ENCODE measurements at regions not wholly inside any gene's neighbourhood (a gene's known extent, or its start where the extent isn't known, plus 50 kb on each side); places are given as distances from the start of the nearest gene placed in this dataset.

DNA sequence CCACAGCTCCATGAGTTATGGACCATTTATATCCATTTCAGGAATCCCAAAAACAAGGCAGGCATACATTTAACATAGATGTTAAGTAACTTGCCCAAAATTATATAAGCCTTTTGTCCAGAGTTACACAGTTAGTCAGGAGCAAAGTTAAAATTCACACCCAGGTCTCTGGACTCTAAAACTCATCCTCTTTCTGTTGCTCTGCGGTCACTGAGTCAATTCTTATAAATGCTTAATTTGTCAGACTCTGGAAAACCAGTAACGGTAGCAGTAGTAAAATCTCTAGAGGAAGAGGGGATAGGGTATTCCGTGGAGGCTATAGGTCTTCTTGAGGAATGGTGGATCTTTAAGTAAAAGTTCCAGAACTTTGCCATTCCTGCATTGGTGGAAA is 223.6 kb upstream of the JUN start:
- DNase-seq, result no peak

DNA sequence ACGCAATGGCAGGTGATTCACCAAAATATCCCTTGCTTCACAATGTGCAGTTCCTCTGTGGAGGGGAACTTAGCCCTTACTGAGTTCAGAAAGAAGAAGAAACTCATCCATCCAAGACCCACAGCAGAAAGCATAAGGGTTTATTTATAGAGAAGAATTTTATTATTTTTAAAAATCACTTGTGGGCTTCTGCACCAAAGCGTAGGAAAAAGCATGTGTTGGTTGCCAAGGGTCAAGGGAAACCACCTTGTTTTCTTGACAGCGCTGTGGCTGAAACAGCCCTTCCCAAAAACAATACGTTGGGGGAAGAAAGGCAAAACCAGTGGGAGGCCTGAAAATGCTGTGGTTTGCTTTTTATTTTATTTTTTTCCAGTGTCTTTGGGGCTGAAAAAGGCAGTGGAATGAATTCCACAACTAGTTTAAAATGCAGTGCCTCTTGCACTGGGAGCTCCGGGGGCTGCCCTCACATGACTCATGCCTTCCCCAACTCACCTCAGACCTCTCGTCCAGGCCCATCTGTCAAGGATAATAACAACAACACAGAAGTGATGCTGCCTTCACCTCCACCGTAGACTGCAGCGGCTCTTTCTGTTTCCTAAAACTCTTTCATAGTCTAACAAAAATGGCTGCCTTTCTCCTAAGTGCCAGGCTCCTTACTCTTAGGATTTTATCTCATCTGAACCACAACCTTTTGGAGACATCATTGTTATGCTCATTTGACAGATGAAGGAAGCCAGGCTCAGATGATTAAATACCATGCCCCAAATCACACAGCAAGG is 224.2 kb upstream of the JUN start:
- DNase-seq, result no peak

DNA sequence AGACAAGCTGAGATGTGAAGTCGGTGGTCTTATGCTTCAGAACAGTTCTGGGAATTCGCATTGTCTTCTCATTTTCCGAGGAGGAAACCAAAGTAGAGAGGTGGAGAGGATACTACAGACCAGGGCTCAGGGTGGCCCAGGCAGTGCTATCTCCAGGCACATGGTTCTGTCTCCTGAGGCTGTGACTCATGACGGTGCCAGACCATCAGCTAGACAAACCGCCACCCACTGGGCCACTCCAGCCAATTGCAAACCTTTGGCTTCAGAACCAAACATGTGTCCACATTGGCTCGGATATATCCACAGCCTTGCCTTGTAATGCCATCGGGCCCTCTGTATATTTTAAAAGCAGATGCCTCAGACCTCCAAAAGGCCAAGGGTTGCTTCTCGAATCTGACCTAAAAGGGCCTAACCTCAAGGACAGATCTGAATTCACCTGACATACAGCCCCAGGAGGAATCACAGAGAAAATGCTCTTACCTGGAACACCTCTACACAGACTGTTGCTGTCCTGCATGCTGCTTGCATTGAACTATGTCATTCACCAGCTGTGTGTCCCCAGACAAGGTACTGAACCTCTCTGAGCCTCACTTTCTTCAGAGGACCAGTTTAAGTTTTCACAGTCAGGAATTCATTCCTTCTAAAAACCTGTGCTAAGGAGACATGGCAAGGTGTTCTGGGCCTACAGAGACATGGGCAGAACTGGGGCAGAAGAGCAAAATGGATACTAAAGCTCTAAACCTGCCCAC is 224.9 kb upstream of the JUN start:
- DNase-seq, result no peak

DNA sequence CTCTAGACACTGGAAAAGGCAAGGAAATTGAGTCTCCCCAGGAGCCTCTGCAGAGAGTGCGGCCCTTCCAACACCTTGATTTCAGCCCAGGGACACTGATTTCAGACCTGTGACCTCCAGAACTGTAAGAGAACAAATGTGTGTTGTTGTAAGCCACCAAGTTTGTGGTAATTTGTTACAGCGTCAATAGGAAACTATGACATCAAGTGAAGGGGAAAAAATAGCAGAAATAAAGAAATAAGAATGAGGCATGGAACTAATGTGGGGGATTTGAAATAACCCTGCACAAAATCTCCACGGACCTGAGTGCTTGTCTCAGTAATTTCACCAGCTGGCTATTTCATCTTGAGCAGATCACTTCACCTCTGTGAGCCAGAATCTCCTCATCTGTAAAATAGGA is 227.8 kb upstream of the JUN start:
- no peak for DNase-seq

GRCh38 chr1:59012378-59012777 is 228.5 kb upstream of the JUN start:
- no peak for DNase-seq

GRCh38 chr1:59013276-59013927 is 229.6 kb upstream of the JUN start:
- DNase-seq, result no peak

- no peak for DNase-seq
Measured at GRCh38 chr1:59013928-59014279, 230.1 kb upstream of the JUN start.

GRCh38 chr1:59014827-59015226 is 231.0 kb upstream of the JUN start:
- DNase-seq, result no peak

DNA sequence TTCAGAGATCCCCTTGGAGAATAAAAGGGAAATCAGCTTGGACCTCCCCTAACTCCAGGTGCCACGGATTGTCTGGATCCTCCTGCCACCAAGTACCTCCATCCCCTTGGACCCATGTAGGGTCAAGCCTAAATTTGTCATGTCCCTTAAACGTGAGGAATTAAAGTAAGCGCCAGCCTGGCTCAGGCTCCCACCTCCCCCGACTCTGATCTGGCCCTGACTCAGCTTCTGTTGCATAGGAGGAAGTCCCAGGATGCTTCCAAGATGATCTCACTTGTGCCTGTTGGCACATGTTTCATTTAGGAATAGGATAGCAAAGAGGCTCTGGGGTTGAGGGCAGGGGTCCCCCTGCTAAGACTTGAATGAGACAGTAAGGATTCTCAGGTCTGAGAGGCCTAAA is 231.9 kb upstream of the JUN start:
- no peak for DNase-seq

DNA sequence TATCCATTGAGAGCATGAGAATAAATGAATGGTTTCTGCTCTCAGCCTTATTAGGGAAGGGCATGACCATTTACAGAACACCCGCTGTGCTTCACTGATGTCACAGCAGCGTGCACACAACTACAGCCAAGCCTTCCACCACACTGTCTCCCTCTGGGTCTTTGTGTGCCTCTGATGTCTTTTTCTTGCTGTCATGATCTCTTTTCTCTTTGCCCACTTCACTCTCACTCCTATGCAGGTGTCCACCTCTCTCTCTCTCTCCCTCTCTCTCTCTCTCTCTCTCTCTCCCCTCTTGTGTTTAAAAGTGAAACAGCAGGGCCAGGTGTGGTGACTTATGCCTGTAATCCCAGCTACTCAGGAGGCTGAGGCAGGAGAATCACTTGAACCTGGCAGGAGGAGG is 232.5 kb upstream of the JUN start:
- DNase-seq, result no peak

GRCh38 chr1:59017501-59018231 is 233.8 kb upstream of the JUN start:
- DNase-seq, result no peak

DNA sequence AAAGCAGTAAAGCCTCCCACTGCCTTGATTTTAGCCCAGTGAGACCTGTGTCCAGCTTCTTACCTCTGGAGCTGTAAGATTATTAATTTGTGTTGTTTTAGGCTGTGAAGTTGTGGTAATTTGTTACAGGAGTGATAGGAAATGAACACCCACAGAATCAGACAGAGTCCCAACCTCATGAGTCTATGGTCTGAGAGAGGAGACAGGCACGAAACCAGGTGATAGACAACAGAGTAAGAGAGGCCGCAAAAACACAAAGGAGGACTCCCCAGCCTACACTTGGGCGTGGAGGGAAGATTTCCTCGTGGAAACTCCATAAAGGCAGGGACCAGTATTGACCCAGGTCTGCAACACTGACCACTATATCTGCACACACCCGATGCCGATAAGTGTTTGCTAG is 234.6 kb upstream of the JUN start:
- DNase-seq, result no peak

DNA sequence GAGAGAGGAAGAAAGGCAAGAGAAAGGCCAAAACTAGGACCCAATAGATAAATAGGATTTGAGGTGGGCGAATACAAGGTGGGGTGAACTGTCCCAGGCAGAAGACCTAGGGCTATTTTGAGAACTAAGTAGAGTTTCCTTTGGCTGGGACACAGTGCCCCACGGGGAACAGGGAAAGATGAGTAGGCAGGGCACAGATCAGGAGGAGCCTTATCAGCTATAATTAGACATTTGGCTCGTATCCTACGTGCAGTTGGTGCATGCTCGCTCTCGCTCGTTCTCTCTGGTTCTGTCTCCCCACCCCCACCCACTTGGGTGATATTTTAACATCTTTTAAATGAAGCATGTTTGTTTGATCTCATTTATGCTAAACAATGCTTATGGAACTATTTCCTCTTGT is 235.0 kb upstream of the JUN start:
- DNase-seq, result no peak

DNA sequence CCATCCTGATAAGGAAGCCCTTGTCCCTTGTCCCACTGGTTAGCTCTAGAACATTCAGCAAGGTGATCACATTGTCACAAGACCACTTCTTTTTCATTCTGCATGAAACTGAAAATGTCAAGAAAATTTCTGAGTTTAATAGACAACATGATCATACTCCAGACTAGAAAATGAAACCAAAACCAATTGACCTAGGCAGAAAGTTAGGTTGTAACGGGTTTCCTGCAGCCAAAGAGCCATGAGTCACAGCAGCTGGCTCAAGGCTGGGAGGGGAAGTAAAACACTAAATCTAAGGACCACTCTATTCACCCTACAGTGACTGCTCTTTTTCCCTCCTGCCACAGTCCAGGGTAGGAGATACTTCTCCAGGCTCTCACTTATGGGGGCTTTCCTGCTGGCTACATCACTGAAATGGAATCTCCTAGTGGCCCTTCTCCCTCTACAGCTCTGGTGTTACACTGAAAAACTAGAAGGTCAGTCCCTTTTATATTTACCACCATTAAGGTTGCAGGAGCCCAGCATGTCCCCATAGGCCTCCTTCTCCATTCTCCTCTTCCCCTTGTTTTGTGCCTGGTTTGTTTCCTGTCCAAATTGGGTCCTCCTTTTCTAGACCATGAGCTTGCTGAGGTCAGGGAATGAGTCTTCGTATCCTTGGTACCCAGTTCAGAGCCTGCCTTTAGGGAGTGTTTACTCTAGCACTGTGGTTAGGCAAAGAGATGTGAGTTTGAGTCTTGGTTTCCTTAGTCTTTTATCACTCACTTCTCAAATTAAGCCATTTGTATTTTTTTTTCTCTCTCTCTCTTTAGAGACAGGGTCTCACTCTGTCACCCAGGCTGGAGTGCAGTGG is 236.5 kb upstream of the JUN start:
- DNase-seq, result no peak

DNA sequence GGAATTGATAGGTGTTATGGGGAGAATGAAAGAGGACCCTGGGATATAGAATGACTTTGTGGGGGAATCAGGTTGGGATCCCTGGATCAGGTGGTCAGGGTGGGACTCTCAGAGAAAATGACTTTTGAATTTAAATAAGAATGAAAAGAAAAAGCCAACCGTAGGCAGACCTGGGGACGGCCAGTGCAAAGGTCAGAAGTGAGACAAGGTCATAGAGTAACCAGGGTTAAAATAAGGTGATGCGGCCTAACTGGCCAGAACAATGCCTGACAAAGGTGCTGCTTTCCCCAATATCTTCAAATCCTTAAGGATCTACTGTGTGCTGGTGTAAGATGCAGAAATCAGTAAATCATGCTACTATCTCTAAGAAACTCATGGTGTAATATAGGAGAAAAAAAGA is 238.4 kb upstream of the JUN start:
- DNase-seq, result no peak

- no peak for DNase-seq
Measured at GRCh38 chr1:59022799-59023198, 239.0 kb upstream of the JUN start.

- no peak for DNase-seq
Measured at GRCh38 chr1:59025201-59025600, 241.4 kb upstream of the JUN start.

DNA sequence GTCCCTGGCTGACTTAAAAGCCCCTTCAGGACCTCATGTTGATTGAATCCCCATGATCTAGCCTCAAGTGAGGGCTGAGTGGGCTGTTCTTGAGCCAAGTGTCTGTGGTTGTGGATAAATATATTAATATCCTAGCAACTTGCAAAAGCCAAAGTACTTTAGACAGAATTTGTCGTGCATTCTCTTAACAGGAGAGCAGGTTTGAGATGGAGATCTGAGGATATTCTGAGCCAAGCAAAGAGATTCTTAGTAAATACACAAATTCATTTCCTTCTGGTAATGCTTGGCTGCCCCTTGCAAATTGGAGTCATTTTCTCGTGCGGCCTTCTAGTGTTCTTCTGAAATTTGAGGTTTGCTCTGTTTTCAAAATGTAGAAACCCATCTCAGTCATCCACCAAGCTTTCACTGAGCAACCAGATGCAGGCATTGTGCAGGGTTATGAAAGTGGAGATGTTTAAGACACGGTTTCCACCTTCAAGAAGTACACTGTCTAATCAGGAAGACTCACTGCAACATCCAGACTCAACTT is 242.1 kb upstream of the JUN start:
- no peak for DNase-seq

GRCh38 chr1:59026472-59026948 is 242.7 kb upstream of the JUN start:
- no peak for DNase-seq

DNA sequence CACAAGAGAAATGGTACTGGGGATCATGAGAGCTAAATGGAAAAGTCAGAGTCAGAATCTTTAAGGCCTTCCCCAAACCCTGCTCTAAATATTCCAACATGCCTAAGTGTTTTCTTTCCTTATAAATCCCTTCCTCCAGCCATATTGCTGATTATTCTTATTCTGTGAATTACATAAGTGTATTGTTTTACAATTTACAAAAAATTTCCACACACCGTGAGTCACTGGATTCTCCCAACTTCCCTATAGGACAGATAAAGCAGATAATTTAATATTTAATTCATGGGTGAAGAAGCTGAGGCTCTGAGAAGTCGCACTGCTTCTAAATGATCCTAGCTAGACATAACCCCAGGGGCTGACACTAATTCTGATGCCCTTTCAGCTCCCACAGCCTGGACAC is 243.3 kb upstream of the JUN start:
- DNase-seq, result no peak

GRCh38 chr1:59028048-59028447 is 244.2 kb upstream of the JUN start:
- DNase-seq, result no peak

Measured in T-helper 9 cell (primary cell).